DOHH2 (cell line): ENCODE measurements at regions not wholly inside any gene's neighbourhood (a gene's known extent, or its start where the extent isn't known, plus 50 kb on each side); places are given as distances from the start of the nearest gene placed in this dataset.

Source experiments
- EZH2phosphoT487 ChIP-seq: fragments of 200-600 bp; sonication (generic); IDR thresholded peaks from 2 replicates; pipeline ENCODE4 v1.6.1; 2017; ENCODE audit warnings: borderline replicate concordance, mild to moderate bottlenecking, antibody characterized with exemption, low read length, moderate library complexity, mixed read lengths
- TF ChIP-seq, protein P1 (sequence below): fragments of 200-600 bp; sonication (generic); IDR thresholded peaks from one replicate; pipeline ENCODE4 v1.5.1; 2014; ENCODE audit warnings: antibody characterized with exemption, mild to moderate bottlenecking, low read depth, low read length; ENCODE audit not compliant: poor library complexity, severe bottlenecking

GRCh38 chr12:105946493-105946901 is 192.3 kb downstream of the NUAK1 start:
- no peak for TF ChIP-seq EZH2phosphoT487
- TF ChIP-seq, protein P1, sequence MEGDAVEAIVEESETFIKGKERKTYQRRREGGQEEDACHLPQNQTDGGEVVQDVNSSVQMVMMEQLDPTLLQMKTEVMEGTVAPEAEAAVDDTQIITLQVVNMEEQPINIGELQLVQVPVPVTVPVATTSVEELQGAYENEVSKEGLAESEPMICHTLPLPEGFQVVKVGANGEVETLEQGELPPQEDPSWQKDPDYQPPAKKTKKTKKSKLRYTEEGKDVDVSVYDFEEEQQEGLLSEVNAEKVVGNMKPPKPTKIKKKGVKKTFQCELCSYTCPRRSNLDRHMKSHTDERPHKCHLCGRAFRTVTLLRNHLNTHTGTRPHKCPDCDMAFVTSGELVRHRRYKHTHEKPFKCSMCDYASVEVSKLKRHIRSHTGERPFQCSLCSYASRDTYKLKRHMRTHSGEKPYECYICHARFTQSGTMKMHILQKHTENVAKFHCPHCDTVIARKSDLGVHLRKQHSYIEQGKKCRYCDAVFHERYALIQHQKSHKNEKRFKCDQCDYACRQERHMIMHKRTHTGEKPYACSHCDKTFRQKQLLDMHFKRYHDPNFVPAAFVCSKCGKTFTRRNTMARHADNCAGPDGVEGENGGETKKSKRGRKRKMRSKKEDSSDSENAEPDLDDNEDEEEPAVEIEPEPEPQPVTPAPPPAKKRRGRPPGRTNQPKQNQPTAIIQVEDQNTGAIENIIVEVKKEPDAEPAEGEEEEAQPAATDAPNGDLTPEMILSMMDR = no peak
